ENCODE measurements at regions not wholly inside any gene's neighbourhood (a gene's known extent, or its start where the extent isn't known, plus 50 kb on each side); places are given as distances from the start of the nearest gene placed in this dataset.

DNA sequence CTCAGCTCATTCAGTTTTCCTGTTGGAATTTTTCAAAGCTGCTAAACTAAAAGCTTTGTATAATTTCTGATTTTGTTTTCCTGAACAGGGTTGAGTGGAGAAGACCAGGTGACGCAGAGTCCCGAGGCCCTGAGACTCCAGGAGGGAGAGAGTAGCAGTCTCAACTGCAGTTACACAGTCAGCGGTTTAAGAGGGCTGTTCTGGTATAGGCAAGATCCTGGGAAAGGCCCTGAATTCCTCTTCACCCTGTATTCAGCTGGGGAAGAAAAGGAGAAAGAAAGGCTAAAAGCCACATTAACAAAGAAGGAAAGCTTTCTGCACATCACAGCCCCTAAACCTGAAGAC lies 367.1 kb upstream of the OR4E1 start:
- no peak for TF ChIP-seq POLR2AphosphoS5 (IDR thresholded peaks at IDR 0.05; ENCODE audit: low read depth, low read length)
- TF ChIP-seq TAF1 (IDR thresholded peaks at IDR 0.05; ENCODE audit: borderline replicate concordance, insufficient read depth, low read length): no peak
- no peak for TF ChIP-seq SIN3A (IDR thresholded peaks at IDR 0.05; ENCODE audit: borderline replicate concordance, insufficient read depth, low read length)
- TF ChIP-seq, protein P1, sequence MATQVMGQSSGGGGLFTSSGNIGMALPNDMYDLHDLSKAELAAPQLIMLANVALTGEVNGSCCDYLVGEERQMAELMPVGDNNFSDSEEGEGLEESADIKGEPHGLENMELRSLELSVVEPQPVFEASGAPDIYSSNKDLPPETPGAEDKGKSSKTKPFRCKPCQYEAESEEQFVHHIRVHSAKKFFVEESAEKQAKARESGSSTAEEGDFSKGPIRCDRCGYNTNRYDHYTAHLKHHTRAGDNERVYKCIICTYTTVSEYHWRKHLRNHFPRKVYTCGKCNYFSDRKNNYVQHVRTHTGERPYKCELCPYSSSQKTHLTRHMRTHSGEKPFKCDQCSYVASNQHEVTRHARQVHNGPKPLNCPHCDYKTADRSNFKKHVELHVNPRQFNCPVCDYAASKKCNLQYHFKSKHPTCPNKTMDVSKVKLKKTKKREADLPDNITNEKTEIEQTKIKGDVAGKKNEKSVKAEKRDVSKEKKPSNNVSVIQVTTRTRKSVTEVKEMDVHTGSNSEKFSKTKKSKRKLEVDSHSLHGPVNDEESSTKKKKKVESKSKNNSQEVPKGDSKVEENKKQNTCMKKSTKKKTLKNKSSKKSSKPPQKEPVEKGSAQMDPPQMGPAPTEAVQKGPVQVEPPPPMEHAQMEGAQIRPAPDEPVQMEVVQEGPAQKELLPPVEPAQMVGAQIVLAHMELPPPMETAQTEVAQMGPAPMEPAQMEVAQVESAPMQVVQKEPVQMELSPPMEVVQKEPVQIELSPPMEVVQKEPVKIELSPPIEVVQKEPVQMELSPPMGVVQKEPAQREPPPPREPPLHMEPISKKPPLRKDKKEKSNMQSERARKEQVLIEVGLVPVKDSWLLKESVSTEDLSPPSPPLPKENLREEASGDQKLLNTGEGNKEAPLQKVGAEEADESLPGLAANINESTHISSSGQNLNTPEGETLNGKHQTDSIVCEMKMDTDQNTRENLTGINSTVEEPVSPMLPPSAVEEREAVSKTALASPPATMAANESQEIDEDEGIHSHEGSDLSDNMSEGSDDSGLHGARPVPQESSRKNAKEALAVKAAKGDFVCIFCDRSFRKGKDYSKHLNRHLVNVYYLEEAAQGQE (IDR thresholded peaks at IDR 0.05; ENCODE audit: insufficient read depth in 1 of 2, low read depth in 2 of 2, low read length in 2 of 2): no peak

Measured in PFSK-1 (cell line).